T-helper 1 cell treated with Interleukin-12 subunit alpha and Interleukin-12 subunit beta and Interleukin-4 antibody, amounts not matched to agents 30 μg/mL and 1 μg/mL, for 36 hours (primary cell): ENCODE measurements at regions not wholly inside any gene's neighbourhood (a gene's known extent, or its start where the extent isn't known, plus 50 kb on each side); places are given as distances from the start of the nearest gene placed in this dataset.

ENCODE experiments used
- H3K27ac Mint-ChIP-seq: one replicate; pipeline ENCODE4 v1.8.0; 2021; ENCODE audit warnings: mild to moderate bottlenecking, mixed read lengths
- H3K27me3 Mint-ChIP-seq: one replicate; pipeline ENCODE4 v1.8.0; 2021; ENCODE audit warnings: low read depth, mixed read lengths
- H3K36me3 Mint-ChIP-seq: one replicate; pipeline ENCODE4 v1.8.0; 2021; ENCODE audit warnings: low read depth, mixed read lengths
- H3K4me1 Mint-ChIP-seq: one replicate; pipeline ENCODE4 v1.8.0; 2021; ENCODE audit warnings: low read depth, mixed read lengths
- H3K4me3 Mint-ChIP-seq: one replicate; pipeline ENCODE4 v1.8.0; 2021; ENCODE audit warnings: mild to moderate bottlenecking, moderate library complexity, mixed read lengths
- H3K9me3 Mint-ChIP-seq: one replicate; pipeline ENCODE4 v1.8.0; 2021; ENCODE audit warnings: mixed read lengths

GRCh38 chr10:60652628-60653027 is 125.7 kb upstream of the CDK1 start:
- H3K36me3 Mint-ChIP-seq: peaks cover 24% of the 10 kb centered on the region
- no peaks in the 10 kb centered on the region for H3K9me3 Mint-ChIP-seq
- H3K4me1 Mint-ChIP-seq: peaks cover 24% of the 10 kb centered on the region
- no peaks in the 10 kb centered on the region for H3K27me3 Mint-ChIP-seq
- H3K27ac Mint-ChIP-seq: no peak overlapping the region
- no peak overlapping the region for H3K4me3 Mint-ChIP-seq

- no peak overlapping the region for H3K4me3 Mint-ChIP-seq
- H3K9me3 Mint-ChIP-seq: no peaks in the 10 kb centered on the region
- no peak overlapping the region for H3K27ac Mint-ChIP-seq
- H3K36me3 Mint-ChIP-seq: peaks cover 10% of the 10 kb centered on the region
- peaks cover 29% of the 10 kb centered on the region for H3K4me1 Mint-ChIP-seq
- H3K27me3 Mint-ChIP-seq: no peaks in the 10 kb centered on the region
Measured at GRCh38 chr10:60650378-60650800, 127.9 kb upstream of the CDK1 start.

- H3K27ac Mint-ChIP-seq: peak overlapping the region; percentile 37
- peaks cover 29% of the 10 kb centered on the region for H3K4me1 Mint-ChIP-seq
- H3K9me3 Mint-ChIP-seq: no peaks in the 10 kb centered on the region
- H3K4me3 Mint-ChIP-seq: no peak overlapping the region
- peaks cover 10% of the 10 kb centered on the region for H3K36me3 Mint-ChIP-seq
- no peaks in the 10 kb centered on the region for H3K27me3 Mint-ChIP-seq
Measured at GRCh38 chr10:60649485-60650377, 128.5 kb upstream of the CDK1 start.

GRCh38 chr10:60648761-60649160 is 129.5 kb upstream of the CDK1 start:
- H3K27ac Mint-ChIP-seq: no peak overlapping the region
- no peak overlapping the region for H3K4me3 Mint-ChIP-seq
- peaks cover 12% of the 10 kb centered on the region for H3K36me3 Mint-ChIP-seq
- no peaks in the 10 kb centered on the region for H3K9me3 Mint-ChIP-seq
- peaks cover 34% of the 10 kb centered on the region for H3K4me1 Mint-ChIP-seq
- no peaks in the 10 kb centered on the region for H3K27me3 Mint-ChIP-seq

GRCh38 chr10:60646966-60647796 is 131.1 kb upstream of the CDK1 start:
- H3K27me3 Mint-ChIP-seq: no peaks in the 10 kb centered on the region
- H3K27ac Mint-ChIP-seq: no peak overlapping the region
- H3K4me3 Mint-ChIP-seq: no peak overlapping the region
- H3K36me3 Mint-ChIP-seq: peaks cover 3% of the 10 kb centered on the region
- H3K4me1 Mint-ChIP-seq: peaks cover 28% of the 10 kb centered on the region
- H3K9me3 Mint-ChIP-seq: no peaks in the 10 kb centered on the region

GRCh38 chr10:60645980-60646379 is 132.3 kb upstream of the CDK1 start:
- H3K4me3 Mint-ChIP-seq: no peak overlapping the region
- H3K27me3 Mint-ChIP-seq: no peaks in the 10 kb centered on the region
- no peaks in the 10 kb centered on the region for H3K9me3 Mint-ChIP-seq
- H3K36me3 Mint-ChIP-seq: peaks cover 2% of the 10 kb centered on the region
- H3K27ac Mint-ChIP-seq: no peak overlapping the region
- H3K4me1 Mint-ChIP-seq: peaks cover 26% of the 10 kb centered on the region

GRCh38 chr10:60644436-60645130 is 133.7 kb upstream of the CDK1 start:
- no peak overlapping the region for H3K4me3 Mint-ChIP-seq
- H3K27ac Mint-ChIP-seq: no peak overlapping the region
- no peaks in the 10 kb centered on the region for H3K27me3 Mint-ChIP-seq
- H3K36me3 Mint-ChIP-seq: peaks cover 2% of the 10 kb centered on the region
- H3K4me1 Mint-ChIP-seq: peaks cover 17% of the 10 kb centered on the region
- H3K9me3 Mint-ChIP-seq: no peaks in the 10 kb centered on the region

GRCh38 chr10:60643874-60644273 is 134.4 kb upstream of the CDK1 start:
- Mint-ChIP-seq H3K4me3 (no peak overlapping the region), H3K4me1 (peaks cover 16% of the 10 kb centered on the region), H3K9me3 (peaks cover 1% of the 10 kb centered on the region), H3K36me3 (peaks cover 4% of the 10 kb centered on the region), H3K27me3 (no peaks in the 10 kb centered on the region), H3K27ac (no peak overlapping the region)

GRCh38 chr10:60629332-60629731 is 148.9 kb upstream of the CDK1 start:
- H3K36me3 Mint-ChIP-seq: peaks cover 11% of the 10 kb centered on the region
- no peak overlapping the region for H3K27ac Mint-ChIP-seq
- H3K4me1 Mint-ChIP-seq: peaks cover 23% of the 10 kb centered on the region
- H3K27me3 Mint-ChIP-seq: no peaks in the 10 kb centered on the region
- no peaks in the 10 kb centered on the region for H3K9me3 Mint-ChIP-seq
- H3K4me3 Mint-ChIP-seq: no peak overlapping the region

GRCh38 chr10:60627778-60628748 is 150.2 kb upstream of the CDK1 start:
- Mint-ChIP-seq H3K4me1 (peaks cover 13% of the 10 kb centered on the region), H3K9me3 (no peaks in the 10 kb centered on the region), H3K36me3 (peaks cover 6% of the 10 kb centered on the region), H3K27ac (no peak overlapping the region), H3K4me3 (no peak overlapping the region), H3K27me3 (no peaks in the 10 kb centered on the region)

- H3K27ac Mint-ChIP-seq: no peak overlapping the region
- no peak overlapping the region for H3K4me3 Mint-ChIP-seq
- H3K4me1 Mint-ChIP-seq: peaks cover 13% of the 10 kb centered on the region
- no peaks in the 10 kb centered on the region for H3K27me3 Mint-ChIP-seq
- no peaks in the 10 kb centered on the region for H3K9me3 Mint-ChIP-seq
- H3K36me3 Mint-ChIP-seq: peaks cover 6% of the 10 kb centered on the region
Measured at GRCh38 chr10:60626037-60626436, 152.2 kb upstream of the CDK1 start.

- H3K4me1 Mint-ChIP-seq: peaks cover 9% of the 10 kb centered on the region
- no peaks in the 10 kb centered on the region for H3K27me3 Mint-ChIP-seq
- no peak overlapping the region for H3K27ac Mint-ChIP-seq
- peaks cover 3% of the 10 kb centered on the region for H3K36me3 Mint-ChIP-seq
- H3K4me3 Mint-ChIP-seq: no peak overlapping the region
- H3K9me3 Mint-ChIP-seq: no peaks in the 10 kb centered on the region
Measured at GRCh38 chr10:60623627-60624026, 154.7 kb upstream of the CDK1 start.

- Mint-ChIP-seq H3K36me3 (peaks cover 3% of the 10 kb centered on the region), H3K4me1 (peaks cover 10% of the 10 kb centered on the region)
Measured at GRCh38 chr10:60621018-60621417, 157.3 kb upstream of the CDK1 start.

More at GRCh38 chr10:60621018-60621417, 157.3 kb upstream of the CDK1 start:
- Mint-ChIP-seq H3K9me3 (no peaks in the 10 kb centered on the region), H3K4me3 (no peak overlapping the region), H3K27me3 (no peaks in the 10 kb centered on the region), H3K27ac (no peak overlapping the region)
